HUES48 (cell line): ENCODE measurements at regions not wholly inside any gene's neighbourhood (a gene's known extent, or its start where the extent isn't known, plus 50 kb on each side); places are given as distances from the start of the nearest gene placed in this dataset.
"Not testable (repeated sequence)": the region's sequence is repeated elsewhere in the genome, so short reads cannot be mapped to it uniquely, and the experiment has no call there.

Experiments
- H3K27ac ChIP-seq: one replicate; pipeline ENCODE4 v1.7.0; 2013; ENCODE audit warnings: low read depth, low read length, inconsistent platforms
- H3K27me3 ChIP-seq: 2 replicates; pipeline ENCODE4 v1.6.1; 2013; ENCODE audit warnings: mild to moderate bottlenecking, low read length; ENCODE audit not compliant: control insufficient read depth, insufficient read depth
- H3K36me3 ChIP-seq: 2 replicates; pipeline ENCODE4 v1.6.1; 2013; ENCODE audit warnings: low read length; ENCODE audit not compliant: control insufficient read depth, insufficient read depth
- H3K4me1 ChIP-seq: 2 replicates; pipeline ENCODE4 v1.6.1; 2013; ENCODE audit warnings: mild to moderate bottlenecking, low read length; ENCODE audit not compliant: control insufficient read depth, insufficient read depth
- H3K4me3 ChIP-seq: 2 replicates; pipeline ENCODE4 v1.5.1; 2013; ENCODE audit warnings: mild to moderate bottlenecking, low read depth, low read length
- H3K9ac ChIP-seq: 2 replicates; pipeline ENCODE4 v1.6.1; 2013; ENCODE audit warnings: mild to moderate bottlenecking, low read depth, low read length, moderate library complexity
- H3K9me3 ChIP-seq: 2 replicates; pipeline ENCODE4 v1.6.1; 2013; ENCODE audit warnings: low read length; ENCODE audit not compliant: control insufficient read depth, insufficient read depth

GRCh38 chr5:20865892-20866291 lies 877.9 kb upstream of the CDH18 start:
- not testable (repeated sequence) for H3K27ac ChIP-seq, H3K4me1 ChIP-seq, H3K27me3 ChIP-seq, H3K9ac ChIP-seq, H3K36me3 ChIP-seq, H3K4me3 ChIP-seq, H3K9me3 ChIP-seq

DNA sequence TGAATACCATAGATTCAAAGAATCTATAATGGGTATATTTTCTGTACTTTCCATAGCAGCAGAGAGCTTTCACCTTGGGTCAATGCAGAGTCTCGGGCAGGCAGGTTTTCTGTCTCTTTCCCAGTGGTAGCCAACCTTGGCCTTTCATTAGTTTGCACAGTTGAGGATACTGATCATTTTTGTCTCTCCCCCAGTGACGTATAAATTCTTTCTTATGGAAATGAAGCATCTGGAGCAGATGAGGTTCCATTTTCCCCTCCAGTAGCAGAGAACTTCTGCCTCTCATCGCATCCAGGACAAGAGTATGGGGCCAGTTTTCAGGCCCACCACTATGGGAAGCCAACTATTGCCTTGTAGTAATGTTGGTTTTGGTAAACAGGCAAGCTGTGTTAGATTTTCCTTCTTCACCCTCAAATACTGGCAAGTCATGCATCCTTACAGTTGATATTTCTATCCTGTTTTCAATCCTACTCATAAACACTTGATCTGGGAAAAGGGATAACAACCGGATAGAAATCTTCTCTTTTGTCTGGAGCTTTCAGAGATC lies 845.2 kb upstream of the CDH18 start:
- H3K27me3 ChIP-seq, result no peaks in the 10 kb centered on the region
- no peak overlapping the region for H3K9ac ChIP-seq
- H3K9me3 ChIP-seq, result no peaks in the 10 kb centered on the region
- no peaks in the 10 kb centered on the region for H3K36me3 ChIP-seq
- H3K4me3 ChIP-seq, result no peak overlapping the region
- no peak overlapping the region for H3K27ac ChIP-seq
- 0 out of 2 replicates have a peak, but pooled peaks cover 3% of the 10 kb centered on the region for H3K4me1 ChIP-seq

GRCh38 chr5:20832204-20833080 lies 844.4 kb upstream of the CDH18 start:
- Histone ChIP-seq H3K9ac (no peak overlapping the region), H3K27me3 (no peaks in the 10 kb centered on the region), H3K9me3 (no peaks in the 10 kb centered on the region), H3K4me1 (0 out of 2 replicates have a peak, but pooled peaks cover 3% of the 10 kb centered on the region), H3K4me3 (no peak overlapping the region), H3K27ac (peak overlapping the region; percentile 49), H3K36me3 (no peaks in the 10 kb centered on the region)

DNA sequence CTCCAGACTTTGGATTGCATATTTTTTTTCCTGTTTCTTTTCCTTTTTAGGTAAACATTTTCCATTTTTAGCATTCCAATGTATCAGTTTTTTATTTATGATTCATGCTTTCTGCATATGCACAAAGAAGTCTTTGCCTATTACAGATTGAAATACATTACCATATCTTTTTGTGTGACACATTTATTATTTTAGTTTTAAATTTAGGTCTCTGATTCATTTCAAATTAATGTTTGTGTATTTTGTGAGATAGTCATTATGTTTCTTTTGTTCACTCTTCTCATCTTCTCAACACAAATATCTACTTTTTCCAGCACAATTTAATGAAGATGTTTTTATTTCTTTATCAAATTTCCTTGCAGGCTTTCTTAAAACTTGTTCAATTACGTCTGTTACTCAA lies 838.0 kb upstream of the CDH18 start:
- H3K27me3 ChIP-seq, H3K4me3 ChIP-seq, H3K9me3 ChIP-seq, H3K4me1 ChIP-seq, H3K27ac ChIP-seq, H3K36me3 ChIP-seq, H3K9ac ChIP-seq: not testable (repeated sequence)

- H3K4me1 ChIP-seq, H3K4me3 ChIP-seq, H3K36me3 ChIP-seq, H3K27ac ChIP-seq, H3K27me3 ChIP-seq, H3K9ac ChIP-seq, H3K9me3 ChIP-seq: not testable (repeated sequence)
Measured at GRCh38 chr5:20797216-20797615, 809.2 kb upstream of the CDH18 start.

DNA sequence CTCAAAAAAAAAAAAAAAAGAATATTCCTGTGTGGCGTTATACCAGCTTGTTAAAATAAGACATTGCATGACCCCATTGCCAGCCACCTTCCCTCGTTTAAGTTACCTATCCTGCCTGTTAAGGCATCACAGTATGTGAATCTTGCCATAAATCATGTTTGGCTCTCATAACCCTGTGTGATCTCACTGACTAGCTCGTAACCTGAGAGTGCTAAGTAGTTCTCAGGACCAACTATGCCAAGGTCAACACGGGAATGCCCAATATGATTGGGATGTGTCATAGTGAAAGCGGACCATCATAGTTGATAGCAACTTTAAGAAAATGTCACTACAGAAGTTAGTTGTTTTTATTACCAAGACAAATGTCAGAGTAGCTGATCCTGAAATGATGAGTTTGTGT lies 796.8 kb upstream of the CDH18 start:
- not testable (repeated sequence) for H3K9me3 ChIP-seq, H3K9ac ChIP-seq, H3K4me1 ChIP-seq, H3K27ac ChIP-seq, H3K36me3 ChIP-seq, H3K4me3 ChIP-seq, H3K27me3 ChIP-seq

DNA sequence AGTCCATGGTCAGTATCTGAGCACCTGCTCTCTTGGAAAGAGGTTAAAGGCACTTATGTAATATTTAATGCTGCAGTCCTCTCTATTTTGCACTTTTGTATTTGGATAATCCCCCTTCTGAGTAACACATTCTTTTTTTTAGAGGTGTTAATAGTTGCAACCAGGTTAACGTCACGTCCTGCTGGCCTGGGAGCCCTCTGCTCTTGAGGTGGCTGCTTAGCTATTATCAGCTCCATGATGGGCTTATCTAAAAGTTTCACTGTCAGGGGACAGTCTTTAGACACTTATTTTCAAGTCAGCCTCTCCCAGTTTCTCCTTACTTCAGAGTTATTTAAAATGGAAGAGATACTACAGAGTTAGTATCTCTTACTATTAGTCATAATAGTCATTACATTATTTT lies 795.5 kb upstream of the CDH18 start:
- H3K27ac ChIP-seq, H3K9ac ChIP-seq, H3K9me3 ChIP-seq, H3K4me1 ChIP-seq, H3K27me3 ChIP-seq, H3K36me3 ChIP-seq, H3K4me3 ChIP-seq: not testable (repeated sequence)

DNA sequence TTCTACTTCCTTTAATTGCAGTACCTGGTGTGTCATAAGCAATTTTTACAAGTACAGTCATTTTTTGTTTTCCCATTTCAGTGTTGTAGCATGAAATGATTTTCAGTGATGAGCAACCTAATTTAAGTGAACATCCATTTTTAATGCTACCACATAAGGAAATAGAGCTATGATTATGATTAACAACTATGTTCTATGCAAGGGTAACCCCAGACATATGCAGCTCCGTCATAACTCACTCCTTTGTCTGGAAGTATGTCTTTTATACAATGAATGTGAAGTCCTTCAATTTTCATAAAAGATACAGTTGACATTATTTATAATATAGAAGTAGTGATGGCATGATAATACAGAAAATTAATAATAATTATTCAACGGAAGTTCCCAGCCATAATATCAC lies 783.3 kb upstream of the CDH18 start:
- H3K4me1 ChIP-seq, H3K9ac ChIP-seq, H3K27ac ChIP-seq, H3K4me3 ChIP-seq, H3K36me3 ChIP-seq, H3K9me3 ChIP-seq, H3K27me3 ChIP-seq: not testable (repeated sequence)

DNA sequence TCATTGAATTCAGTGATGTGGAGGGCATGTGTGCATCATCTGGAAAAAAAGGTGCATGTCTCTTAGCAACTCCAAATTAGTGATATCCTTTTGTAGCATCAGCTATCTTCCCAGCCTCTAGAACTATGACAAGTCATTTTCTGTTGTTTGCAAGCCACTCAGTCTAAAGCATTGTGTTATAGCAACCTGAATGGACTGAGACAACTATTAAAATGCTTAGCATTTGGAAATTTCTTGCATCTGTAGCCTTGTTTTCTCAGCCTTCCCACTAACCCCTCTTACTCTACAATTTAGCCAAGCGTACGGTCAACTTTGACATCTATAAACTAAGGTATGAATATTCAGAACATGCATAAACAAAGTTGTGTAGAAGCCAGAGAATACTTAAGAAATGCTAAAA lies 777.1 kb upstream of the CDH18 start:
- H3K4me3 ChIP-seq, H3K9ac ChIP-seq, H3K9me3 ChIP-seq, H3K4me1 ChIP-seq, H3K27me3 ChIP-seq, H3K36me3 ChIP-seq, H3K27ac ChIP-seq: not testable (repeated sequence)

DNA sequence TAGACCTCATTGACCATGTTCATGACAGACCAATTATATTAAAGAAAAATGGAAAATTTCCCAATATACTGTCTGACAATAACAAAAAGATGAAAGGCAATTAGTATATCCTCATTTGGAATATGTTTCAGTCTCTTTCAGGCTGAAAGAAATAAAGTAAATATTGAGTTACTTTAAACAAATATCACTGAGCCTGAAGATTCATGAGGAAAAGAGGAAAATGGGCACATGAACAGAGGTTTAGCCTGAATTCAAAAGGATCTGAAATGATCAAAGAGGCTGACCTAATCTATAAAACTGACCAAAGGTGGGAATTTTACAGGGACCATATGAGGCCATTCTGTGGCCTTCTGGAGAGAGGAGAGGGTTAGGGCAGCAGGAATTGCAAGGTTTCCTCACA lies 771.5 kb upstream of the CDH18 start:
- H3K4me1 ChIP-seq, H3K27me3 ChIP-seq, H3K36me3 ChIP-seq, H3K9me3 ChIP-seq, H3K27ac ChIP-seq, H3K4me3 ChIP-seq, H3K9ac ChIP-seq: not testable (repeated sequence)

- H3K9ac ChIP-seq, H3K36me3 ChIP-seq, H3K9me3 ChIP-seq, H3K4me3 ChIP-seq, H3K27ac ChIP-seq, H3K27me3 ChIP-seq, H3K4me1 ChIP-seq: not testable (repeated sequence)
Measured at GRCh38 chr5:20752179-20752578, 764.2 kb upstream of the CDH18 start.
